ENCODE measurements at regions not wholly inside any gene's neighbourhood (a gene's known extent, or its start where the extent isn't known, plus 50 kb on each side); places are given as distances from the start of the nearest gene placed in this dataset.

- TF ChIP-seq, protein P1, sequence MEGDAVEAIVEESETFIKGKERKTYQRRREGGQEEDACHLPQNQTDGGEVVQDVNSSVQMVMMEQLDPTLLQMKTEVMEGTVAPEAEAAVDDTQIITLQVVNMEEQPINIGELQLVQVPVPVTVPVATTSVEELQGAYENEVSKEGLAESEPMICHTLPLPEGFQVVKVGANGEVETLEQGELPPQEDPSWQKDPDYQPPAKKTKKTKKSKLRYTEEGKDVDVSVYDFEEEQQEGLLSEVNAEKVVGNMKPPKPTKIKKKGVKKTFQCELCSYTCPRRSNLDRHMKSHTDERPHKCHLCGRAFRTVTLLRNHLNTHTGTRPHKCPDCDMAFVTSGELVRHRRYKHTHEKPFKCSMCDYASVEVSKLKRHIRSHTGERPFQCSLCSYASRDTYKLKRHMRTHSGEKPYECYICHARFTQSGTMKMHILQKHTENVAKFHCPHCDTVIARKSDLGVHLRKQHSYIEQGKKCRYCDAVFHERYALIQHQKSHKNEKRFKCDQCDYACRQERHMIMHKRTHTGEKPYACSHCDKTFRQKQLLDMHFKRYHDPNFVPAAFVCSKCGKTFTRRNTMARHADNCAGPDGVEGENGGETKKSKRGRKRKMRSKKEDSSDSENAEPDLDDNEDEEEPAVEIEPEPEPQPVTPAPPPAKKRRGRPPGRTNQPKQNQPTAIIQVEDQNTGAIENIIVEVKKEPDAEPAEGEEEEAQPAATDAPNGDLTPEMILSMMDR (IDR thresholded peaks at IDR 0.05 in 4 of 5, conservative IDR thresholded peaks at IDR 0.05 in 1 of 5): no peak
- TF ChIP-seq POLR2A (IDR thresholded peaks at IDR 0.05): no peak
These were observed 382.6 kb downstream of the EPHA4 start for GRCh38 chr2:221189431-221190067.

All from gastrocnemius medialis (tissue), 4 donors.